NCI-H774 (cell line): ENCODE measurements at regions not wholly inside any gene's neighbourhood (a gene's known extent, or its start where the extent isn't known, plus 50 kb on each side); places are given as distances from the start of the nearest gene placed in this dataset.

Experiments used
- DNase-seq: peaks from one replicate; lab custom pipeline; 2025; lab: John Stamatoyannopoulos, UW

DNA sequence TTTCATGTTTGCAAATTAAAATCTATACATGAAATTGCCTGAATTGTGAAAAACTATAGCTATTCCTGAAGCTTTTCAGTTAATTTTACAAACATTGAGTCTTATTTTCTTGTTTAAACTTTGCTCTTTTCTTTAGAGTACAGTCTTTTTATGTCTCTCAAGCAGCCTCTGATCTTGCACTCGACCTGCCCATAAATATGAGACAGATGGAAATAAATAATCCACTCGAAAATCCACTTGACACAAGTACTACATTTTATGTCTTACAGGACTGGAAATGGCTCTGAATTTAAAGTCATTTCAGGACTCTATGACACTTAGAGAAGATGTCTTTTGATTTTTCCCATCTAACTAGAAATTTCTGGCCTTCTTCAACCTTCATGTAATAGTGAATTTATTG, 283.8 kb downstream of the USP25 start:
- DNase-seq = no peak

DNA sequence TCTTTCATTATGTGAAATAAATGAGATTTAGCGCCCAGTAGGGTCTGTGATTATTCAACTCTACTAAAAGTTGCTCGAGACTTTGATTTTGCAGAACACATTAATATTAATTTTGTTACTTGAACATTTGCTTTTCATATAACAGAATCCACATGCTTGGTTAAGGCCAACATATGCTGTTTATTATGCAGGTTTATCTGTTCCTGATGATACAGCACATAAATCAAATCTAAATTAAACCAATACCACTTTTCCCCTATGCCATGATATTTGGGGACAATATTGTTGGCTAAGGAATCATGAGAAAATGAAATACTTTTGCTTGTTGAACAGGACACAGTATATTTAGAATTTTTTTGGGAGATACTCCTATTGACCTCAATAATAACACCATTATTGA, 291.1 kb downstream of the USP25 start:
- no peak for DNase-seq

DNA sequence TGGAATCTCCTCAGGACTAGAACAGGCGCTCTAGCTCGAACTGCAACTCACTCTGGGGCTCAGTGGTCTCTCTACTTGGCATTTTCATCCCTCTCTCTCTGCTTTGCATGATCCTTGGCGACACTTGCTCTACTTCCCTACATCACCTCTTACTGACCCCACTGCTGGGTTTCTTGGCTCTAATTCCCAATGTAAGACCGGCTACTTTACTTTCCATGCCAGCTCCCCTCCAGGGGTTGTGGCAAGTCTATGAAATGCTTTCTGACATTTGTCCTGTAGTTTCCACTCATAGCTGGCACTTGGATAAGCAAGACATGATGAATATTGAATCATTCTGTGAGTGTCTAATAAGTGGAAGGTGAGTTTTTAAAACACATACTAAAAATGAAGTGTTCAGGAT, 292.3 kb downstream of the USP25 start:
- DNase-seq = no peak

DNA sequence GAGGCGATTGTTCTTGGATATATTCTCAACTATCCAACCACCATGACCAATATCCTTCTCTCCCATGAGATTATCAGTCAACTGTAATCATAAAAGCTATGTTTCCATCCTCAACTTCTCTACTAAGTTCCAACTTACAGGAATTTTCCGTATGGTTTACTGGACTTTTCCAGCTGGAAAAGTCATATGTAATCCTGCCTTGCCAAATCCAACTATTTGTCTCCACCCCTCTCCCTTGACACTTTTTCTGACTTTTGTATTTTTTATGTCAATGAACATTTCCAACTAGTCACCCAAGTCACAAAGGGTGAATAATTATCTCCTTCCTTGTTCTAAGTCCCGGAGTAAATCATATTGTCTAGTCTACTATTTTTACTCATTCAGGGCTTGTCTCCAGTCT, 293.1 kb downstream of the USP25 start:
- no peak for DNase-seq

DNA sequence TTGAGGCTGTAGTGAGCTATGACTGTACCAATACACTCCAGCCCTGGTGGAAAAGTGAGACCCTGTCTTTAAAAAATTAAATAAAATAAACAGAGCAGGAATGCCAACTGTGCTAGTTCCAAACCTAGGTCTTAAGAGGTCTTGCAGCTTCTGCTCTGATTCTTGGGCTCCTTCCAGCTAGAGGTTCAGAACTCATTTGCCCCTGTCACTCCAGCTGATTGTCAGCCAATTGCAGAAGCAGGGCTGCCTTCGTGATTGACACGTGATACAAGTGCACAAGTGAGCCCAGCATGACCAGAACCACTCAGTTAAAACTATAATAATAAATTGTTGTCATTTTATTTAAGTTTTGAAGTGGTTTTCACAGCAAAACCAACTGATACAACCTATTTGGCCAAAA, 298.4 kb downstream of the USP25 start:
- no peak for DNase-seq

DNA sequence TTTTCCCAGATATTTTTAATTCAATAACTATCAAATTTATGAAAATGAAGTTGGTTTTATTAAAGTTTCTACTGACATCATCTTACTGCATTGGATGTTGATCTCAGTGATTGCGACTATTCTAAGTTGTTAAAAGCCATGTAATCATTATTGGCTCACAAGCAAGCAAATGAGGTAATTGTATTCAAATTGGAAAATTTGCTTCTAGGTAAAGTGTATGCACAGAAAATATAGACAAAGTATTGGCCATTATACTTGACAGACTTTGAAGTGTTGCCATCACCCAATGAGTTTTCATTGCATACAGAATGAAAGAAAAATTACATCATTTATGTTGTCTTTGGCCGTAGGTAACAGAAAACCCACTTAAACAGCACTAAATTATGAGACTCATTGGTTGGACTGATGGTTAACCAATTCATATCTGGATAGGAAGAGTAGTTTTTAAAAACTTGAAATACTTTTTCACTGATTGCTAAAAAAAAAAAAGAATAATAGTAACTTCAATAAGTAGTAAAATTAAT, 299.2 kb downstream of the USP25 start:
- no peak for DNase-seq

DNA sequence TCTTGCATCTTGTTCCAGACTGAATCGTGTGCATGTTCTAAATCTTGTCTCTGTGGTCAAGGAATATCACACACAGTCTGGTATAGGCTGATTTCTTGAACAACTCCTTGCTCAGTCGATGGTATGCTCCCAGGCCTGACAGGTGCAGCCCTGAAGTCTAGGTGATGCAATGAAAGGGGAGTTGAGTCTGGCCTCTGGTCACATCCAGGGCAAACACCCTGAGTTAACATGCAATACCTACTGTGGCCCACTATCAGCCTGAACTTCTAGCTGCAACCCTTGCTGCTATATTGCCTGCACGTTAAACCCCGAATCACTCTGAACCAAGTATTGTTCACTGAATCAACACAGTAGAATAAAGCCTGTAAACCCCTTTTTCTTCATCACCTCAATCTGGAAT, 303.4 kb downstream of the USP25 start:
- DNase-seq = no peak

DNA sequence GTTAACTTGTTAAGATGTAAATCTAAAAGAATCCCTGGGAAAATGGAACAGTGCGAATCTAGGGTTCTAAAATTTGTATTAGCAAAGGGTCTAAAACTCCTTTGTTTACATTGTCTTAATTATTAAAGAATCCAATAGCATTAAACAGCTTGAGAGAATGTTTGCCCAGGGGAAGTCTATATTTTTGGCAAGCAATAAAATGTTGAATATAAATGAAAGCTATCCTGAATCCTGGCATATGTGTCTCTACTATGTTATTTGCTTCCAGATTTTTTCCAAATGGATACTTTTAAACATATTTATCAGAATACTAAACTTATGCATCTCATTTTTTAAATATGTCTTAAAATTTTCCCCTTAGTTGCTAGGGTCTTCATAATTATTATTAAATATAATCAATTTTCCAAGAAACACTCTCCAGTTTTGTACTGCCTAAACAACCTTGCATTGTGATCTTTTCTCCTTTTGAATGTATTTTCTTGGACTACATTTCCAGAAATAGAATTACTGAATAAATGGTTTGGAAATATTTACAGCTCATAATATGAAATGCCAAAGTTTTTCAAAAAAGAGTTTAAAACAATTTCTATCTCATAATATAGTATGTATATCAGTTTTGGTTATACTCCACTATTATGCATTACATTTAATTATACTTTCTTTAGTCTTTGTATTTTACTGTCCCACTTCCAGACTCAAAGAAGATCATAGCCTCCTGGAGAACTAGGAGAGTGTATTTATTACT, 304.8 kb downstream of the USP25 start:
- no peak for DNase-seq

DNA sequence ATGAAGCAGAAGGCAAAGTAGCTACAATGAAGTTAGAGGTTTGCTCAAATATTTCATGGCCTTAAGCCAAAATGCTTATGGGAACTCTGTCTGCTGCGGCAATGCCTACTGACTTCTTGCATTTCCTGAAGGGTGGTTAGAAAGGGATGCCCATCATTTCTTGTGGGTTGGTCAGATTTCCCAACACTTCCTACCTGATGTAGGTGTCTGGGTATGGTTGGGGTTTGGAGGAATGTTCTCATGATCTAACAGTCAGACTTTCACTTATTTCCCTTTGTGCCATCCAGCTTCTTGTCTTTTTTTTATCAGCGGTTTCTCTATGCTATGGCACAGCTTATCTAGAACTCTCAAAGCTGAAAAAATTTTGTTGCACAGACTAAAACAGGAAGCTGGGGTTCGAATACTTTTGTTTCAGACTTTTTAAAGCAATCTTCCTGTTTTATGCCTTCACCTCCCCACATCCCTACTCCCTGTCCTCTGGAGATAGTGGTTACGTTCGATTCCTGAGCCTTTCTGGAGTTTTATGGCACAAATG, 307.7 kb downstream of the USP25 start:
- DNase-seq = no peak

DNA sequence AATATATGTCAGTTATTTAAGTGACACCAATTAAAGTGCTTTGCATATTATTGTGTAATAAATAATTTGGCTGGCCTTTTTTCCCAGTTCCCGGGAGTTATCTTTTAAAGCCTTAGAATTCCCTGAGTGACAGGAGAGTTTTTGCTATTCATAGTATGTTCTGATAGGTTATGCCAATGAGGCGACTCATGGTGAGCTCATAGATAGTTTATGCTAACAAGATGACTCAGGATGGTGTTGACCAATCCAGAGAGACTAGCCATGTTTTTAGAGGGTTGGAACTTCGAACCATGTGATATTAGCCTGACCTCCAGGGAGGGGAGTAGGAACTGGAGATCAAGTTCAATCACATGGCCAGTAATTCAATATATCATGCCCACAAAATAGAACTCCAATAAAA, 310.8 kb downstream of the USP25 start:
- DNase-seq = no peak

DNA sequence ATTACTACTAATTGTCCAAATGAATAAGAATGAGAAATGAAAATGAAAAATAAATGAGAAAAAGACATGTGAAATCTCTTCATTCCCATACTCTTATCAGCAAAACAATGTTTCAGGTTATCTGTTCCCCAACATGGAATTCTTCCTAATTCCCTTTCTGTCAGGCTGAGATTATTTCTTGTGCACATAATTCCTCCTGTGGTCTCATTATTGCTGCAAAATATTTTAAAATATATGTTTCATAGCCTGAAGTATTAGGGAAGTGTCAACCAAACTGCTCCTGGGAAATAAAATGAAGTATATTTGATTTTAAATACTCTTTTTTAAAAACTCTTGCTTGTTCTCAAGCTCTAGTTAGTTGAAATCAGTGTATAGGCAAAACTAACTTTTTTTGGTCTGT, 314.9 kb downstream of the USP25 start:
- DNase-seq = no peak

DNA sequence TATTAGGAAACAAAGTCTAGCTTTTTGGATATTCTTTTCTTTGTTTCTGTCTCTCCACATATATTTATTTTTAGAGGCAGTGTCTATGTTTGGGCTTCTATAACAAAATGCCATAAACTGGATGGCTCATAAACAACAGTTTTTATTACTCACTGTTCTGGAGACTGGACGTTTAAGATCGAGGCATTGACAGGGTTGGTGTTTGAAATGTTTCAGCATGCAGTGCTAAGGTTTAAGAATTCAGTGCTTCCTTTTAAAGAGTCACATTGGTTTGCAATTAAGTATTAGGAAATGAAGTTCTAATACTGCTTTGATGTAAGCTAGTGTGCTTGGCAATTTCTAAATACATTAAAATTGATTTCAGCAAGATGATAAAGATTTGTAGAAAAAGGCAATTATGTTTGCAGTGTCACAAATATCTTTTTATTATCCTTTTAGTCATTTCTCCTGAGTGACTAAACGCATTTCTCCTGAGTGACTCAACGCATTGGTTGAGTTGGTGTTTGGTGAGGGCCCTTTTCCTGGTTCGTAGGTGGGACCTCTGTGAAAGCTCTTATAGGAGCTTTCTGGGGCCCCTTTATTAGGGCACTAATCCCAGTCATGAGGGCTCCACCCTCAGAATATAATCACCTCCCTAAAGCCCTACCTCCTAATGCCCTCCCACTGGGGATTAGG, 317.0 kb downstream of the USP25 start:
- DNase-seq = no peak

DNA sequence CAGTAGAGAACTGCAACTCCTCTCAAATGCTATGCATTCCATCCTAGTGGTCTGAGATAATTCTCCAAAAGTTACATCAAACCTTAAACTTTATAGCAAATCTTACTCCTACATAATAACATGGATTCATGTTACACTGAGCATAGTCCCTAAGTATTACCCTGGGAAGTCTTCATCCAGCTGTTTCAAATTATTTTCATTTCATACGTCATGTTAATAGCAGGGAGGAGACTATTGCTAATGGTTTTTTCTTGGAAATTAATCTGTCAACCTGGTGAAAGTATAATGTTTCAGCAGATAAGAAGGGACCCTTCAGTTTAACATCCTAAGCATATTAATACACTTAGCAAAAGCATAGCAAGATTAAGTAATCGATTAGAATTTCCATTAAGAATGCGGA, 318.1 kb downstream of the USP25 start:
- no peak for DNase-seq

DNA sequence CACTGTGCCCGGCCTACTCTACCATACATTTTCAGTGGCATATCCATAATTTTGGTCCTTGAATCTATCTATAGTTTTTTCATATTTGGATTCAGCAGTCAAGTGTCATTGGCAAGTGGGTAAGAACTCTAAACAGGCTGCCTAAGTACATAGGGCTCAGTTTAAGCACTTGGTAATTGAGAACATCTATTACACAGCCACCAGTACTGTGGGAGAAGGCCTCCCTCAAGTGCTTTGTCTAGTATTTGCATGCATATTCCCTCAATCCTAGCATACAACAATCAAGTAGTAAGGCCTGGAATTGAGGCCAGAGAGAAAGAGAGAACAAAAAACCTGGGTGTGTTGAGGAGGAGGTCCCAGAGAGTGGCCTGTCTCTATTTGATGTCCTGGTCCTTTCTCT, 325.2 kb downstream of the USP25 start:
- no peak for DNase-seq

DNA sequence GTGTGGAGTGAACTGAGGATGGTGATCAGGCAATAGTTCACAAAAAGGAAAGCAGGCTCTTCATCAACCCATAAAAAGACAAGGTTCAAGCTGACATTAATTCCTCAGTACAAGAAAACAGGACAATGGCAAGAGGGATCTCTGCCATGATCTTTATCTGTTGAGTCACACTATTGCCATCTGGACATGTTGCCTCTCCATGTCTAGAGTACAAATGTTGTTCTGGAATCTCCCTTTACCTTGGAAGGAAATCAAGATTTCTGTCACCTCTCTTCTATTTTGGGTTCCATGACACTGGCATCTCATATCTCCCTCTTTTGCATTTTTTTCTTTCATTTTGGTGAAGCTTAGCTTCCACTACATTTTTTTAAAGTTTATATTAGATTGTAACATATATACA, 329.1 kb downstream of the USP25 start:
- no peak for DNase-seq

DNA sequence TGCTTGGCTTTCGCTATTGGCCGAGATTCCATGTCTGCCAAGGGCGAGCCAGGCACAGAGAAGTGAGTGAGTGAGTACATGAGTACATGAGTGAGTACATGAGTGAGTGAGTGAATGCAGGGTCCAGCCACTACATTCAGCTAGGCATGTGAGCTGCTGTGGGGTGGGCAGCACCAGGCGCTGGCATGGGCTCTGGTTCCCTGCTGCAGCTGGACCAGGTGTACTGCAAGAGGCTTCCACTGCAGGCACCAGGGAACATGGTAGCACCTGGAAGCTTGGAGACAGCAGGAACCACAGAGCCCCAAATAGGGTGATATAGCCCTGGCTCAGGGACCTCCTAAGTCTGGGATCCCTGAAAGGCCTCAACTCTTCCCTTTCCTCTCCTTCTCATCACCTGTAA, 330.2 kb downstream of the USP25 start:
- no peak for DNase-seq

DNA sequence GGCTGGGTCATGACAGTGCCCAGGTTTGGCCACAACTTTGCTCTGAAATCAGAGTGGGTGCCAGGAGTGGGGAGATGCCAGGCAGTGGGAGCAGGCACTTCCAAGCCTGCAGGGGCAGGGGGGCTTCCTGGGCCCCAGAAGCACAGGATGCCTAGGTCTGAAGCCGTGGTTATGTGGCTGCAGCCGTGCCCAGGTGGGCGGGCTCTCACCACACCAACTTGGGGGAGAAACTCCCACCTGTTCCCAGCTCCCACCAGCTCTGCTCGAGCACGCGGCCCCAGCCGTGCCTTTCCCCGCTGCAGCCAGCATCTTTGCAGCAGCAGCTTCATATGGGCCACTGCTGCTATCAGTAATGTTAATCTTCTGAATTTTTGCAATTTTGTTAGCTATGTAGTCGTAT, 331.4 kb downstream of the USP25 start:
- DNase-seq = no peak

DNA sequence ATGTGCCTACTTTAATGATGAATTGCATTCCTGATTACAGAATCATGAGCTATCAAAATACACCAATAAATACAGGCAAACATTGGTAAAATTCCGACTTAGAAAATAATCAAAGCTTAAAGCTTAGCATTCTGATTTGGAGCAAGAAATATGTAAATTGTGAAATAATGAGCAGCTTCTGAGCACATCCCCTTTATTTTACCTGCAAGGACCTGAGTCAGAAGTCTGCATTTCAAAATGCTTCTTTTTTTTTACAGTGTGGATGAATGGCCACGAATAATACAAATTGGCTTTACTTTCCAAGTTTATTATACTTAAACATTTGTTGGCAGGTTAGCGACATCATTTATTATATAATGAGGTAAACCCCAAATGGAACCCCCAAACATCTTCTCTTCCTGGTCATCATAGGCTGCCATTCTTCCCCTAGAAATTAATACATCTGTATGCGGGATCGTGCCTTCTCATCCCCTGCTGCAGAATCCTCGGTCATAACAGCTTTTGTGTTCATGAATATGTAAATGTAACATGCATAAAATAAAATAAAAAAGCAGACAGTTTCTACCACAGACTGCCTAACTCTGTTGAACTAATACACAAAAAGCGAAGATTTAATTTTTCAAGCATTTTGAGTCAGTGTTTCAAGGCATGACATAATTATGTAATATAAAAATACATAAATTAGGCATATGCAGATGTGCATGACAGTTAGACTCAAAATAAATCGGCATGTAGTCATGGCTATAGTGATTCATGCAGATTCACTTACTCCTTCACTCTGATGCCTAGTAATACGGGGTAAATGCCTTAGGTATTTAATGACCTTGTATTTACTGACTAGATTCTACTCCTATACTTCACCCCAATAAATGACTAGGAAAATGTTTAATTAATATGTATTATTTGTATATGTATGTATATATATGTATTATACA, 339.7 kb downstream of the USP25 start:
- DNase-seq = no peak

DNA sequence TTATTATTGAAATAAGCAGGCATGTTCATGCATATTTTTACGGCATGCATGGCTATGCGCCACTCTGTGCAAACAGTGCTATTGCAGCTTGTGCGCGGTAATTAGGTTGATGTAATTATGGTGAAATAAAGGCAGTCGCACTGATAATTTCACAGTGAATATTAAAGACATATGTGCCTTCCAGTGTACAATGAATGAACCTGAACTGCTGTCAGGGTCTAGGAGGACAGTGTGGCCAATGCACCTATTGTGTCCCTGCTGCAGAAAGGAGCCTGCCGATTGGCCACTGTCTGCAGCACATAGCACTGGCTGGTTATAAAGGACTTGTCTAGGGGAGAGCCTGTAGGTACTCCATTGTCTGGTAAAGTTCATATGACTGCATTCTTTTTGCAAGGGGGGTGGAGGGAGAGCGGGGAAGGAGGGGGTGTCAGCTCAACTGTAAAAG, 340.4 kb downstream of the USP25 start:
- no peak for DNase-seq

DNA sequence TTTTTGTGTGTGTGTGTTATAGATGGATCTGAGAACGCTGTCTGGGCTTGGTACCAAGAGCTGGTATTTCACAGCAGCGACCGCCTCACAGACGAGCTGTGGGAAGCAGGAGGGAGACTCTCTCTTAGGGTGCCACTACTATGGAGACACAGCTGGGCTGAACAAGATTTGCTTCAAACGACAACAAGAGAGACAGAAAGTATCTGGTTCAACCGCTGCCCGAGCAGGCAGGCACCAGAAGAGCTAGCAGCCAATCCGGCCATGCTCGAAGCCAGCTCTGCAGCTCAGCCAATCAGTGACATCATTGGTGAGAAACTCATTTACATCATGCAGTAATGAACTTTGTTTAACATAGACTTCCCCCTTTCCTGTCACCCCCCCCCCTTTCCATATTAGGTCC, 341.3 kb downstream of the USP25 start:
- no peak for DNase-seq

DNA sequence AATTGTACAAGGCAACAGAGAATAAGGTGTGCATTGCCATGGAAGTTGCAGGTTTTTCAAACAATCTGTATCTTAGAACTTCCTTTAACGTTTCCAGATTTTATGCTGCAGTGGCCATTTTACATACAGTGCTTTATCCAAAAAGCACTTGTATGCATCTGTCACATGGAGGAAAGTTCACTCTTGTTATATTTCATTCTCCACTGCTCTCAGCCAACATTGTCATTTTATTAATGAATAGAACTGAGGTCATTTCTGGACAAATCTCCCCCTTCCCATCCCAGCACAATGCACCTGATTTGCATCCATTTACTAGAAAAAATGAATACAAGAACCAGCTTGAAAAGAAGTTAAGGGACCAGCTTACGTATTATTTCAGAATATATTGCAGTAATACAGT, 342.0 kb downstream of the USP25 start:
- DNase-seq = no peak

DNA sequence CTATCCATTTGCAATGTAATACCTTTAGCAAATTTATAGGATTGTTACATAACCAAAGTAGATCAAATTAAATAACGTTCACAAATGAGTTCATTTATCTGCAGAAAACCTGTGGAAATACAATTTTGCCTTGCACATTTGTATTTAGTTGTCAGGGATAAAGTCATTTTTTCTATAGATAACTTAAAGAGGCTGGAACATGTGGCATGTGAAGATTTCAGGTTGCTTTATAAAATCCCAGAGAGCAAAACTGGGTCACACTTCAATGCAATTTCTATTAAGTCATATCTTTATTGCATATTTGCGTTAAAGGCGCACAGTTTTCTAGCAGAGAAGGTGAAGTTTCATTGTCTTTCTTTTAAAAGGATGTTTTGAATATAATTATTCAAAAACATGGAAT, 342.4 kb downstream of the USP25 start:
- DNase-seq = no peak
